ENCODE measurements at regions not wholly inside any gene's neighbourhood (a gene's known extent, or its start where the extent isn't known, plus 50 kb on each side); places are given as distances from the start of the nearest gene placed in this dataset.

DNA sequence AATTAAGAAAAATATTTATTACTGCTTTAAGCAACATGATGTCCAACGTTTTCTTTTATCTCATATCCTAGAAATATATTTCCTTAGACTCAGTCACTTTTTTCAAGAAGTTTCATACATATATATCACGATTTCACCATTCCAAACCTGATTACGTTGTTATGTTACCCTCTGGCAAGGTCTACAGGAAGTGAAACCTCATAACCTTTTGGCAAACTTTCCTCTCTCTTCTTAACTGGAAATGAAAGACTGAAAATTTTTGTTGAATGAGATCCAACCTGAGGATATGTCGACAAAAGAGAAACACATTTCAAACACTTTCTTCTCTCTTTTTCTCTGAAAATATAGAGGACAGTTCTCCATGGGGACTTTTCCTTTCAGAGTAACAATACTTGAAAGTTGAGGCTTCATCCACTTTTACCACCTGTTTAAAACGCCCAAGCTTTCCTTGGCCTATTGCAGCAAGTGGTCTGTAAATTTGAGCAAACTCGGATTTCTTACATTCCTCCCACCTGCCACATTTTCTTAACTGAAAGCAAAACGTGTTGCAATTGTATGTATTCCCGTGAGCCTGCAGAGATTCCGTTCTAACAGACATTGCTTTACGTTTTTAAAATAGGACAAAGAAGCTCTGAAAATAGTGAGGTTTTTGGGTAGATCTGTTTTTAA lies 298.1 kb downstream of the CETN3 start:
- Histone ChIP-seq H3K9me3 (no peaks in the 10 kb centered on the region), H3K4me3 (no peak overlapping the region), H3K36me3 (no peaks in the 10 kb centered on the region), H3K27me3 (no peaks in the 10 kb centered on the region), H3K27ac (no peak overlapping the region), H3K4me1 (no peaks in the 10 kb centered on the region)
- TF ChIP-seq EP300 (IDR thresholded peaks at IDR 0.05) (no peak), POLR2A (IDR thresholded peaks at IDR 0.05) (no peak)
- DNase-seq (ENCODE audit: low spot score in 2 of 2), result no peak
- 50% methylated on average over 10 of the region's 10 CpGs for WGBS

DNA sequence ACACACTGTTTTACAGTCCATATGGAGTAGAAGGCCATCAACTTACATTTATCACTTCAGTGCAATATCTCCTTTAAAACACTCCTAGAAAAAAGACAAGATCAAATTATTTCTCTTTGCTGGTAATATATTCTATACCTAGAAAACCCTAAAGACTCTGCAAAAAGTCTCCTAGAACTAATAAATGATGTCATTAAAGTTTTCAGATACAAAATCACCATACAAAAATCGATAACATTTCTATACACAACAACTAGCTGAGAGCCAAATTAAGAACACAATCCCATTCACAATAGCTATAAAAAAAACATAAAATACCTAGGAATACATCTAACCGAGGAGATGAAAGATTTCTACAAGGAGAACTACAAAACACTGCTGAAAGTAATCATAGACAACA lies 300.3 kb downstream of the CETN3 start:
- no peak for DNase-seq (ENCODE audit: low spot score in 2 of 2)
- Histone ChIP-seq H3K36me3 (no peaks in the 10 kb centered on the region), H3K27me3 (no peaks in the 10 kb centered on the region), H3K4me1 (no peaks in the 10 kb centered on the region), H3K9me3 (no peaks in the 10 kb centered on the region), H3K27ac (no peak overlapping the region), H3K4me3 (no peak overlapping the region)
- TF ChIP-seq, protein P1, sequence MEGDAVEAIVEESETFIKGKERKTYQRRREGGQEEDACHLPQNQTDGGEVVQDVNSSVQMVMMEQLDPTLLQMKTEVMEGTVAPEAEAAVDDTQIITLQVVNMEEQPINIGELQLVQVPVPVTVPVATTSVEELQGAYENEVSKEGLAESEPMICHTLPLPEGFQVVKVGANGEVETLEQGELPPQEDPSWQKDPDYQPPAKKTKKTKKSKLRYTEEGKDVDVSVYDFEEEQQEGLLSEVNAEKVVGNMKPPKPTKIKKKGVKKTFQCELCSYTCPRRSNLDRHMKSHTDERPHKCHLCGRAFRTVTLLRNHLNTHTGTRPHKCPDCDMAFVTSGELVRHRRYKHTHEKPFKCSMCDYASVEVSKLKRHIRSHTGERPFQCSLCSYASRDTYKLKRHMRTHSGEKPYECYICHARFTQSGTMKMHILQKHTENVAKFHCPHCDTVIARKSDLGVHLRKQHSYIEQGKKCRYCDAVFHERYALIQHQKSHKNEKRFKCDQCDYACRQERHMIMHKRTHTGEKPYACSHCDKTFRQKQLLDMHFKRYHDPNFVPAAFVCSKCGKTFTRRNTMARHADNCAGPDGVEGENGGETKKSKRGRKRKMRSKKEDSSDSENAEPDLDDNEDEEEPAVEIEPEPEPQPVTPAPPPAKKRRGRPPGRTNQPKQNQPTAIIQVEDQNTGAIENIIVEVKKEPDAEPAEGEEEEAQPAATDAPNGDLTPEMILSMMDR (IDR thresholded peaks at IDR 0.05), result no peak
- TF ChIP-seq EP300 (IDR thresholded peaks at IDR 0.05), result no peak
- no peak for TF ChIP-seq POLR2A (IDR thresholded peaks at IDR 0.05)
- no peak for TF ChIP-seq POLR2AphosphoS5 (IDR thresholded peaks at IDR 0.05)
- WGBS, result 45% methylated on average over 2 of the region's 2 CpGs

- Histone ChIP-seq H3K9me3 (no peaks in the 10 kb centered on the region), H3K36me3 (no peaks in the 10 kb centered on the region), H3K4me3 (no peak overlapping the region), H3K27ac (no peak overlapping the region), H3K4me1 (no peaks in the 10 kb centered on the region), H3K27me3 (no peaks in the 10 kb centered on the region)
- TF ChIP-seq EP300 (IDR thresholded peaks at IDR 0.05) (no peak), POLR2A (IDR thresholded peaks at IDR 0.05) (no peak), POLR2AphosphoS5 (IDR thresholded peaks at IDR 0.05) (no peak)
- TF ChIP-seq, protein P1 (IDR thresholded peaks at IDR 0.05), result no peak
- DNase-seq (ENCODE audit: low spot score in 2 of 2), result no peak
Observed at GRCh38 chr5:90099099-90099498, 310.5 kb downstream of the CETN3 start.

GRCh38 chr5:90097082-90097477 lies 312.5 kb downstream of the CETN3 start:
- no peaks in the 10 kb centered on the region for H3K4me1 ChIP-seq
- H3K27me3 ChIP-seq, result no peaks in the 10 kb centered on the region
- no peak overlapping the region for H3K27ac ChIP-seq
- no peaks in the 10 kb centered on the region for H3K36me3 ChIP-seq
- DNase-seq (ENCODE audit: low spot score in 2 of 2), result no peak
- TF ChIP-seq POLR2A (IDR thresholded peaks at IDR 0.05) (no peak), POLR2AphosphoS5 (IDR thresholded peaks at IDR 0.05) (no peak), EP300 (IDR thresholded peaks at IDR 0.05) (no peak)
- TF ChIP-seq, protein P1 (IDR thresholded peaks at IDR 0.05), result no peak
- H3K9me3 ChIP-seq, result no peaks in the 10 kb centered on the region
- H3K4me3 ChIP-seq, result no peak overlapping the region
- 79% methylated on average over 4 of the region's 4 CpGs for WGBS

- no peak for DNase-seq (ENCODE audit: low spot score in 2 of 2)
- Histone ChIP-seq H3K9me3 (no peaks in the 10 kb centered on the region), H3K27me3 (no peaks in the 10 kb centered on the region), H3K36me3 (no peaks in the 10 kb centered on the region), H3K4me1 (no peaks in the 10 kb centered on the region), H3K4me3 (no peak overlapping the region), H3K27ac (no peak overlapping the region)
- TF ChIP-seq POLR2AphosphoS5 (IDR thresholded peaks at IDR 0.05), result no peak
- TF ChIP-seq, protein P1 (IDR thresholded peaks at IDR 0.05), result no peak
- no peak for TF ChIP-seq POLR2A (IDR thresholded peaks at IDR 0.05)
- TF ChIP-seq EP300 (IDR thresholded peaks at IDR 0.05), result no peak
- WGBS, result 83% methylated on average over 6 of the region's 6 CpGs
Observed at GRCh38 chr5:90096415-90097081, 313.0 kb downstream of the CETN3 start.
